ENCODE measurements at regions not wholly inside any gene's neighbourhood (a gene's known extent, or its start where the extent isn't known, plus 50 kb on each side); places are given as distances from the start of the nearest gene placed in this dataset.

GRCh38 chr19:28520998-28521568, 691.9 kb downstream of the UQCRFS1 start:
- TF ChIP-seq CTCF (IDR thresholded peaks at IDR 0.05) (no peak), POLR2A (IDR thresholded peaks at IDR 0.05) (no peak)

All from heart left ventricle (tissue), 13 donors.